CD8-positive, alpha-beta memory T cell (primary cell): ENCODE measurements at regions not wholly inside any gene's neighbourhood (a gene's known extent, or its start where the extent isn't known, plus 50 kb on each side); places are given as distances from the start of the nearest gene placed in this dataset.

Experiments used
- CTCF ChIA-PET: fragments of 350-600 bp; sonication (Branson Sonifier 250); formaldehyde crosslinking; loops from one replicate; lab custom pipeline; 2021; ENCODE audit warnings: antibody characterized with exemption; lab: Charles Lee
- POLR2A ChIA-PET: fragments of 350-600 bp; sonication (Branson Sonifier 250); formaldehyde crosslinking; loops from one replicate; lab custom pipeline; 2021; ENCODE audit warnings: antibody characterized with exemption; lab: Charles Lee
- DNase-seq, 5 donors: peaks; one replicate each; pipeline versions ENCODE4 v3.0.0 to v3.0.0-alpha.2; 2020 to 2022; ENCODE audit warnings: mixed read lengths in 1 of 5
- H3K27ac ChIP-seq: one replicate; pipeline ENCODE4 v1.7.0; 2013; ENCODE audit warnings: low read depth, mild to moderate bottlenecking, low read length, moderate library complexity
- H3K27me3 ChIP-seq: 2 replicates; pipeline ENCODE4 v1.7.0; 2013; ENCODE audit warnings: low read length, mild to moderate bottlenecking; ENCODE audit not compliant: insufficient read depth, poor library complexity, severe bottlenecking
- H3K36me3 ChIP-seq: 2 replicates; pipeline ENCODE4 v1.7.0; 2013; ENCODE audit warnings: mild to moderate bottlenecking, low read length, moderate library complexity; ENCODE audit not compliant: insufficient read depth
- H3K4me1 ChIP-seq: 2 replicates; pipeline ENCODE4 v1.7.0; 2013; ENCODE audit warnings: mild to moderate bottlenecking, low read length, moderate library complexity; ENCODE audit not compliant: insufficient read depth
- H3K4me3 ChIP-seq: 2 replicates; pipeline ENCODE4 v1.7.0; 2013; ENCODE audit warnings: mild to moderate bottlenecking, low read length
- H3K9me3 ChIP-seq: 2 replicates; pipeline ENCODE4 v1.7.0; 2013; ENCODE audit warnings: mild to moderate bottlenecking, low read length
- H3K27ac Mint-ChIP-seq, 8 donors: one replicate each; pipeline ENCODE4 v1.8.0; 2020 to 2021; ENCODE audit warnings: mixed read lengths in 8 of 8, mild to moderate bottlenecking in 6 of 8, inconsistent platforms in 3 of 8, moderate library complexity in 3 of 8
- H3K27me3 Mint-ChIP-seq, 2 donors: one replicate each; pipeline ENCODE4 v1.8.0; 2020 to 2021; ENCODE audit warnings: mixed read lengths in 2 of 2, mild to moderate bottlenecking in 1 of 2, moderate library complexity in 1 of 2
- H3K36me3 Mint-ChIP-seq, 3 donors: one replicate each; pipeline ENCODE4 v1.8.0; 2020 to 2021; ENCODE audit warnings: mixed read lengths in 3 of 3, inconsistent platforms in 1 of 3, mild to moderate bottlenecking in 1 of 3
- H3K4me1 Mint-ChIP-seq, 3 donors: one replicate each; pipeline ENCODE4 v1.8.0; 2020 to 2021; ENCODE audit warnings: mixed read lengths in 3 of 3, inconsistent platforms in 1 of 3, mild to moderate bottlenecking in 1 of 3
- H3K4me3 Mint-ChIP-seq, 7 donors: one replicate each; pipeline ENCODE4 v1.8.0; 2020 to 2021; ENCODE audit warnings: mixed read lengths in 7 of 7, mild to moderate bottlenecking in 6 of 7, moderate library complexity in 4 of 7, inconsistent platforms in 2 of 7
- H3K9me3 Mint-ChIP-seq, 5 donors: one replicate each; pipeline ENCODE4 v1.8.0; 2020 to 2022; ENCODE audit warnings: mixed read lengths in 5 of 5, mild to moderate bottlenecking in 3 of 5, moderate library complexity in 2 of 5, inconsistent platforms in 1 of 5

DNA sequence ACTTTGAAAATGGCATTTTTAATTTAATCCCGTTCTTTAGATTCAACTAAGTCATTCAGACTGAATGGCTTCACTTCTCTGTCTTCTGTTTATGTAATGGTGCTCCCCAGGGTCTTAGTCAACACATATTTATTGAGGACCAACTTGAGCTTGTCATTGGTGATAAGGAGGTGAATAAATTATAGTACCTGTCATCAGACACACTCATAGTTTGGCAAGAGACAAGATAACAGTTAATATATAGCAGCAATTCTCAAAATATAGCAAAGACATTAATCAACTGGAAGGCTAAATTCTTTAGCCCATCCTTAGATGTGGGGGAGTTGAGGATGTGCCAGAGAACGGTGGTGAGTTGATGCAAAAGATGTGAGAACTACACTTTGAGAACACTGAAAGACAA, 78.4 kb downstream of the MACIR start:
- Histone ChIP-seq H3K9me3 (no peaks in the 10 kb centered on the region), H3K4me3 (no peak overlapping the region), H3K27me3 (no peaks in the 10 kb centered on the region), H3K27ac (no peak overlapping the region), H3K4me1 (no peaks in the 10 kb centered on the region), H3K36me3 (no peaks in the 10 kb centered on the region)
- CTCF ChIA-PET: no interaction called here
- Mint-ChIP-seq H3K9me3 (no peaks in the 10 kb centered on the region), H3K27me3 (peaks cover 1 to 3% of the 10 kb centered on the region in 2 donors), H3K27ac (no peak overlapping the region), H3K4me3 (no peak overlapping the region), H3K4me1 (peaks cover 0 to 6% (median 4%) of the 10 kb centered on the region in 3 donors), H3K36me3 (no peaks in the 10 kb centered on the region)
- no peak for DNase-seq
- POLR2A ChIA-PET: no interaction called here

DNA sequence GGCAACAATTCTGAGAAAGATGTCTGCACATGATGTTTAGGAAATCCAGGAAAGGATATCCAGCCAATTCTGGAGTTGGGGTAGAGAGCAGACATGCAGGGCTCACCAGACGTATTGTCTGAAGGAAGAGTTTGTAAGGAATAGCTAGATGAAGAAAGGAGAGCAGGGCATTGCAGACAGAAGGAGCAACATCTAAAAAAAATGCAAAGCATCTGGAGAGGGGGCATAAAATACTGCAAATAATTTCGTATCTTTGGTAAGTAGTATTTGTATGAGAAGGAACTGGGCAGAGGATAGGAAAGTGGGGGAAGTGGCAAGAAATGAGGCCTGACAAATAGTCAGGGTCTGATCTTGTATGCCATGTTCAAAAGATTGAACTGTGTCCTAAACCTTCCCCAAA, 74.8 kb downstream of the MACIR start:
- Histone ChIP-seq H3K27me3 (no peaks in the 10 kb centered on the region), H3K4me1 (no peaks in the 10 kb centered on the region), H3K9me3 (no peaks in the 10 kb centered on the region), H3K36me3 (no peaks in the 10 kb centered on the region), H3K4me3 (no peak overlapping the region), H3K27ac (no peak overlapping the region)
- Mint-ChIP-seq H3K36me3 (no peaks in the 10 kb centered on the region), H3K27me3 (peaks cover 3 to 6% of the 10 kb centered on the region in 2 donors), H3K4me1 (no peaks in the 10 kb centered on the region), H3K27ac (no peak overlapping the region), H3K9me3 (no peaks in the 10 kb centered on the region), H3K4me3 (no peak overlapping the region)
- no peak for DNase-seq
- POLR2A ChIA-PET: no interaction called here
- CTCF ChIA-PET: no interaction called here

DNA sequence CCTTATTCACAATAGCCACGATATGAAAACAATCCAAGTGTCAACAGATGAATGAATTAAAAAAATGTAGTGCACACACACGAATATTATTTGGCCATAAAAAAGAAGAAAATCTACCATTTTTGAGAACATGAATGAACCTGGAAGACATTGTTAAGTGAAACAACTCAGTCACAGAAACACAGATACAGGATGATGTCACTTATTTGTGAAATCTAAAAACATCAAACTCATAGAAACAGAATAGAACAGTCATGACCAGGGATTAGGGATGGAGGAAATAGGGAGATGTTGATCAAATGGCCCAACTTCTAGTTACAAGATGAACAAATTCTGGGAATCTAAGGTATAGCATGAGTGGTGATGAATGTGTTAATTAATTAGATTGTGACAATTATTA, 72.3 kb downstream of the MACIR start:
- Mint-ChIP-seq H3K9me3 (no peaks in the 10 kb centered on the region), H3K4me1 (no peaks in the 10 kb centered on the region)

More for the DNA sequence above, 72.3 kb downstream of the MACIR start:
- Mint-ChIP-seq H3K27ac (no peak overlapping the region), H3K27me3 (peaks cover 3 to 13% of the 10 kb centered on the region in 2 donors), H3K36me3 (no peaks in the 10 kb centered on the region), H3K4me3 (no peak overlapping the region)
- H3K9me3 ChIP-seq: no peaks in the 10 kb centered on the region
- H3K27ac ChIP-seq: no peak overlapping the region
- no peak for DNase-seq
- H3K27me3 ChIP-seq: no peaks in the 10 kb centered on the region
- H3K4me3 ChIP-seq: no peak overlapping the region
- no peaks in the 10 kb centered on the region for H3K36me3 ChIP-seq
- no peaks in the 10 kb centered on the region for H3K4me1 ChIP-seq
- ChIA-PET POLR2A (no interaction called here), CTCF (no interaction called here)
